ENCODE measurements at regions not wholly inside any gene's neighbourhood (a gene's known extent, or its start where the extent isn't known, plus 50 kb on each side); places are given as distances from the start of the nearest gene placed in this dataset.

GRCh38 chr4:19531906-19532848, 719.5 kb upstream of the SLIT2 start:
- TF ChIP-seq POLR2A (IDR thresholded peaks at IDR 0.05; ENCODE audit: low read length): no peak
- no peak for TF ChIP-seq GATA1 (IDR thresholded peaks at IDR 0.05; ENCODE audit: low read depth, low read length)
- DNase-seq: no peak

- DNase-seq: no peak
- TF ChIP-seq GATA1 (IDR thresholded peaks at IDR 0.05; ENCODE audit: low read depth, low read length) (no peak), POLR2A (IDR thresholded peaks at IDR 0.05; ENCODE audit: low read length) (no peak)
Observed at GRCh38 chr4:19523964-19524363, 727.7 kb upstream of the SLIT2 start.

- DNase-seq: no peak
- no peak for TF ChIP-seq POLR2A (IDR thresholded peaks at IDR 0.05; ENCODE audit: low read length)
- TF ChIP-seq GATA1 (IDR thresholded peaks at IDR 0.05; ENCODE audit: low read depth, low read length): no peak
Observed at GRCh38 chr4:19522966-19523365, 728.7 kb upstream of the SLIT2 start.

GRCh38 chr4:19520939-19521520, 730.7 kb upstream of the SLIT2 start:
- DNase-seq: no peak
- TF ChIP-seq GATA1 (IDR thresholded peaks at IDR 0.05; ENCODE audit: low read depth, low read length): no peak
- no peak for TF ChIP-seq POLR2A (IDR thresholded peaks at IDR 0.05; ENCODE audit: low read length)

GRCh38 chr4:19514276-19515070, 737.2 kb upstream of the SLIT2 start:
- TF ChIP-seq GATA1 (IDR thresholded peaks at IDR 0.05; ENCODE audit: low read depth, low read length) (no peak), POLR2A (IDR thresholded peaks at IDR 0.05; ENCODE audit: low read length) (no peak)
- no peak for DNase-seq

- no peak for DNase-seq
- TF ChIP-seq GATA1 (IDR thresholded peaks at IDR 0.05; ENCODE audit: low read depth, low read length): no peak
- TF ChIP-seq POLR2A (IDR thresholded peaks at IDR 0.05; ENCODE audit: low read length): no peak
Observed at GRCh38 chr4:19512086-19512485, 739.6 kb upstream of the SLIT2 start.

GRCh38 chr4:19510993-19511392, 740.7 kb upstream of the SLIT2 start:
- no peak for TF ChIP-seq POLR2A (IDR thresholded peaks at IDR 0.05; ENCODE audit: low read length)
- no peak for TF ChIP-seq GATA1 (IDR thresholded peaks at IDR 0.05; ENCODE audit: low read depth, low read length)
- no peak for DNase-seq

GRCh38 chr4:19508442-19508841, 743.3 kb upstream of the SLIT2 start:
- no peak for DNase-seq
- TF ChIP-seq GATA1 (IDR thresholded peaks at IDR 0.05; ENCODE audit: low read depth, low read length) (no peak), POLR2A (IDR thresholded peaks at IDR 0.05; ENCODE audit: low read length) (no peak)

GRCh38 chr4:19497705-19498104, 754.0 kb upstream of the SLIT2 start:
- no peak for TF ChIP-seq GATA1 (IDR thresholded peaks at IDR 0.05; ENCODE audit: low read depth, low read length)
- no peak for TF ChIP-seq POLR2A (IDR thresholded peaks at IDR 0.05; ENCODE audit: low read length)
- no peak for DNase-seq

GRCh38 chr4:19496756-19497155, 754.9 kb upstream of the SLIT2 start:
- DNase-seq: no peak
- TF ChIP-seq POLR2A (IDR thresholded peaks at IDR 0.05; ENCODE audit: low read length) (no peak), GATA1 (IDR thresholded peaks at IDR 0.05; ENCODE audit: low read depth, low read length) (no peak)

GRCh38 chr4:19494961-19495360, 756.7 kb upstream of the SLIT2 start:
- TF ChIP-seq GATA1 (IDR thresholded peaks at IDR 0.05; ENCODE audit: low read depth, low read length) (no peak), POLR2A (IDR thresholded peaks at IDR 0.05; ENCODE audit: low read length) (no peak)
- DNase-seq: no peak

GRCh38 chr4:19492606-19493005, 759.1 kb upstream of the SLIT2 start:
- TF ChIP-seq POLR2A (IDR thresholded peaks at IDR 0.05; ENCODE audit: low read length) (no peak), GATA1 (IDR thresholded peaks at IDR 0.05; ENCODE audit: low read depth, low read length) (no peak)
- no peak for DNase-seq

- DNase-seq: no peak
- TF ChIP-seq POLR2A (IDR thresholded peaks at IDR 0.05; ENCODE audit: low read length) (no peak), GATA1 (IDR thresholded peaks at IDR 0.05; ENCODE audit: low read depth, low read length) (no peak)
Observed at GRCh38 chr4:19486400-19486799, 765.3 kb upstream of the SLIT2 start.

- no peak for DNase-seq
- TF ChIP-seq GATA1 (IDR thresholded peaks at IDR 0.05; ENCODE audit: low read depth, low read length): no peak
- TF ChIP-seq POLR2A (IDR thresholded peaks at IDR 0.05; ENCODE audit: low read length): no peak
Observed at GRCh38 chr4:19478791-19479190, 772.9 kb upstream of the SLIT2 start.

All from erythroblast (primary cell).